Choroid plexus epithelial cell (primary cell): ENCODE measurements at regions not wholly inside any gene's neighbourhood (a gene's known extent, or its start where the extent isn't known, plus 50 kb on each side); places are given as distances from the start of the nearest gene placed in this dataset.

Experiments used
- DNase-seq: peaks from one replicate; pipeline ENCODE4 v3.0.0-alpha.2; 2010; ENCODE audit warnings: low read depth
- H3K4me3 ChIP-seq: 2 replicates; pipeline ENCODE4 v1.5.1; 2011; ENCODE audit warnings: low read depth, mild to moderate bottlenecking, control low read depth, low read length, moderate library complexity
- TF ChIP-seq, protein P1 (sequence below): conservative IDR thresholded peaks from 2 replicates; pipeline ENCODE4 v1.5.1; 2011; ENCODE audit warnings: low read depth, mild to moderate bottlenecking, control low read depth, inconsistent platforms, low read length, moderate library complexity

DNA sequence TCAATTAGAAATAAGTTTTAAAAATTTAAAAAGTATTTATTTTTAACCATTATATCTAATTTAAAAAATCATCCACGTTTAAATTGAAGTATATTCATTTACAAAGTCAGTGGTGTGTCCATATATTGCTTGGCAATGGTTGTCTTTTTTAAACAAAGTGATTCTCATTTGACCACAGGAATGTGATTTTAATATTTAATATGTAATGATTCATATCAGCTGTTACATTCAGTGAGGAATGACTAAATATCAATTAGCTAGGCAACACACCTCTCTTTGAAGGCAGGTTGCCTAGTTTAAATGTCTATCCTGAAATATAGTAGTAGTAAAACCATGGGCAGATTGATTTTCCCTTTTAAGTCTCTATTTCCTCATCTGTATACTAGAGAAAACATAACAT is 392.2 kb upstream of the CCDC179 start:
- DNase-seq = no peak
- TF ChIP-seq, protein P1, sequence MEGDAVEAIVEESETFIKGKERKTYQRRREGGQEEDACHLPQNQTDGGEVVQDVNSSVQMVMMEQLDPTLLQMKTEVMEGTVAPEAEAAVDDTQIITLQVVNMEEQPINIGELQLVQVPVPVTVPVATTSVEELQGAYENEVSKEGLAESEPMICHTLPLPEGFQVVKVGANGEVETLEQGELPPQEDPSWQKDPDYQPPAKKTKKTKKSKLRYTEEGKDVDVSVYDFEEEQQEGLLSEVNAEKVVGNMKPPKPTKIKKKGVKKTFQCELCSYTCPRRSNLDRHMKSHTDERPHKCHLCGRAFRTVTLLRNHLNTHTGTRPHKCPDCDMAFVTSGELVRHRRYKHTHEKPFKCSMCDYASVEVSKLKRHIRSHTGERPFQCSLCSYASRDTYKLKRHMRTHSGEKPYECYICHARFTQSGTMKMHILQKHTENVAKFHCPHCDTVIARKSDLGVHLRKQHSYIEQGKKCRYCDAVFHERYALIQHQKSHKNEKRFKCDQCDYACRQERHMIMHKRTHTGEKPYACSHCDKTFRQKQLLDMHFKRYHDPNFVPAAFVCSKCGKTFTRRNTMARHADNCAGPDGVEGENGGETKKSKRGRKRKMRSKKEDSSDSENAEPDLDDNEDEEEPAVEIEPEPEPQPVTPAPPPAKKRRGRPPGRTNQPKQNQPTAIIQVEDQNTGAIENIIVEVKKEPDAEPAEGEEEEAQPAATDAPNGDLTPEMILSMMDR = no peak

DNA sequence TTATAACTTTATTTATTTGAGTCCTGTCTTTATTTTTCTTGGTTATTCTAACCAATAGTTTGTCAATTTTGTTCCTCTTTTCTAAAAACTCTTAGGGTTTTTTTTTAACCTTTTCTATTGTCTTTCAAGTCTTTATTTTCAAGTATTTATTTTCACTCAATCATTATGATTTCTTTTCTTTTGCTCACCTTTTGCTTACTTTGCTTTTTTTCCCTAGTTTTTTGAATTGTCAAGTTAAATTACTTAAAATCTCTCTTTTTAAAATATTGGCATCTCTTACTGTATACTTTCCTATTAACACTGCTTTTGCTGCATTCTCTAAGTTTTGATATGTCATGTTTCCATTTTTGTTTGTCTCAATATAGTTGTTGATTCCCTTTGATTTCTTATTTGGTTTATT is 396.8 kb upstream of the CCDC179 start:
- no peak for DNase-seq
- TF ChIP-seq, protein P1 = no peak
- H3K4me3 ChIP-seq = no peak overlapping the region

More for the DNA sequence above, 392.2 kb upstream of the CCDC179 start:
- no peak overlapping the region for H3K4me3 ChIP-seq

DNA sequence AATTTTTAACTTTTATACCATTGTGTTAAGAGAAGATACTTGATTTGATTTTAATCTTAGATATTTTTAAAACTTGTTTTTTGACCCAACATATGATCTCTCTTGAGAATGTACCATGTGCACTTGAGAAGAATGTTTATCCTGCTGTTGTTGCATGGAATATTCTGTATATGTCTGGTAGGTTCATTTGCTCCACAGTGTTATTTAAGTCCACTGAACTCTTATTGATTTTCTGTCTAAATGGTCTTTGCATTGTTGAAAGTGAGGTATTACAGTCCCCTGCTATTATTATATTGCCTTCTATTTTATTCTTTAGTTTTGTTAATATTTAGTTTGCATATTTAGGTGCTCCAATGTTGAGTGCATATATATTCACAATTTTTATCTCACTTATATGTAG is 397.3 kb upstream of the CCDC179 start:
- H3K4me3 ChIP-seq = no peak overlapping the region
- no peak for DNase-seq
- TF ChIP-seq, protein P1 = no peak

DNA sequence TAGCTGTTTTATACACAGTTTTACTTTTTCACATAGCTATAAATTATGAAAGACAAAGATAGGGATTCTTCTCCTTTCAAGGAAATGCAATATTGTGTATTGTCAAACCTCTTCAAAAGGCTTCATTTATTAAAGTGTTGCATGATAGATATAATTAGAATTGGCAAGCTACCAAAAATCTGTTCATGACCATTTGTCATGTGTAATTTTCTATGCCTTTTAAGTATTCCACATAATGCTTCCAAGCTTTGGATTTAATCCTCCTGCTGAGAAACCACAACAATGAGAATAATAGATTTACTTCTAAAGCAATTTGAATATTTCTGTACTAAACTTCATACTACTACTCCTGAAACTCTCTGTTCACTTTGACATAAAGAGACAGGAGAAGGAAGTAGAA is 403.2 kb upstream of the CCDC179 start:
- no peak overlapping the region for H3K4me3 ChIP-seq
- DNase-seq = no peak
- TF ChIP-seq, protein P1 = no peak

DNA sequence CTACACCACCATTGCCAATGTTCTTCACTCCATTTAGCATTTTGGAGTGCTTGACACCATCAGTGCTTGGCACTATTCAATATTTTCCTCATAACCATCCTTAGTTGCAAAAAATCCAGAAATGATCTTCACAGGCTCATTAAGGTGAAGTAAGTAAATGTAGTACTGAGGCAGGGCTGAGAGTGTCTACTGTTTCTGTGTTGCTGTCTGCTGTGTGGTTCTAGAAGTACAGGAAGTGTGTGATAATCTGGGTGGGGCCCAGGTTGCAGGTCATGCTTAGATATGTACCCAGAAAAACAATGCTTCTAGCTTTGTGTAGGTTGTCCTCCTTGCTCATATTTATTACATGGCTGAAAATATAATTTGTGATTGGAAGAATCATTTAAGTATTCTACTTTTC is 411.8 kb upstream of the CCDC179 start:
- no peak overlapping the region for H3K4me3 ChIP-seq
- TF ChIP-seq, protein P1 = no peak
- DNase-seq = no peak

DNA sequence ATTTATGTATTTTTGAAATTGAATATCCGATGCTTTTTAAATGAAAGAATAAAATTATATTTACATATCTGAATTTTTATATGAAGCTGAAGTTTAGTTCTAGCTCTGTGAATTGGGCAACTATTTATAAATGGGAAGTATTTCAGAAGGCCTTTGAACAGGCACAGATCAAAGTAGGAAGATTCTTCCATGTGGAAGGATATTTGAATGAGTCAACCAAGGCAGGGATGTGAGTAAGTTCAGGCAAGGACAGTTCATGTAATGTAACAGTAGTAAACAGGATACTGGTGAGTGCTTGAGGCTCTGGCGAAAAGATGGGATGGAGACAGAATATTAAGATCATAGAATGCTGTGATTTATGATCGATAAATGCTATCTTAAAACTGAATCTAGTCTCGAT is 417.8 kb upstream of the CCDC179 start:
- peak; percentile 58 for DNase-seq
- H3K4me3 ChIP-seq = no peak overlapping the region
- TF ChIP-seq, protein P1 = no peak

DNA sequence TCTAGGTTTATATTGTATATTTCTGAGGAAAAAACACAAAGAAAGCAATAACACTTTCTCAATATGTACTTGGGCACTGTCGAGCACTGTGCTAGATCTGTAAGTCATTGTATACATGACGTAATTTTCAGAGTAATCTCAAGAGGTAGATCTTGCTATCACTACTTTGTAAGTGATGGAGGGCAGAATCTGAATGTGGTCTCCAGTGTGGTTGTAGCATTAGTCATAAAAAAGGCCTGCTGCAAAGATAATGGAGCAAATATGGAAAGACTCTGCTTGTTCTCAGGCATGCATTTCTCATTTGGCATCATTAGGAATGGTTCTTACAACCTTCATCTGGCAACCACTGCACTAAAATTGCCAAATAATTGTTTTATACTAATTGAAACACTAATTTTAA is 419.8 kb upstream of the CCDC179 start:
- no peak overlapping the region for H3K4me3 ChIP-seq
- peak; percentile 49 for DNase-seq
- TF ChIP-seq, protein P1 = no peak
